NCI-H510A treated with DMSO at 0.1 percent for 48 hours (cell line): ENCODE measurements at regions not wholly inside any gene's neighbourhood (a gene's known extent, or its start where the extent isn't known, plus 50 kb on each side); places are given as distances from the start of the nearest gene placed in this dataset.
"Not testable (repeated sequence)": the region's sequence is repeated elsewhere in the genome, so short reads cannot be mapped to it uniquely, and the experiment has no call there.

Experiments
- DNase-seq: peaks from one replicate; lab custom pipeline; 2025; lab: John Stamatoyannopoulos, UW

- DNase-seq: no peak
Observed at GRCh38 chr12:93204896-93205295, 172.8 kb upstream of the NUDT4 start.

- no peak for DNase-seq
Observed at GRCh38 chr12:93205361-93205760, 172.4 kb upstream of the NUDT4 start.

DNA sequence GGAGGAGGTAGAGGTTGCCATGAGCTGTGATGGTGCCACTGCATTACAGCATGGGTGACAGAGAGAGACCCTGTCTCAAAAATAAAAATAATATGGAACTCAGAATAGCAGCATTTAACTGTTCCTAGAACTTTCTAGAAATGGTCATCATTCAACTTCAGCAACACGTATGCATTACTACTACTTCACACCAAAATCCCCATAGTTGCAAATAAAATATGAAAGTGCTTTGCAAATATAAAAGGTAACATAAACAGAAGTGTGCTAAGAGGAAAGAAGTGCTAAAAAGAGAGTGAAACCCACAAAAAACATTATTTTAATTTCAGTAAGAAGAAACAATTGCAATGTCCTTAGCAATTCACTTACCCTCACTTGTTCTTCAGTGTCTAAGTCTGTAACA, 169.7 kb upstream of the NUDT4 start:
- no peak for DNase-seq

GRCh38 chr12:93214523-93215289, 163.0 kb upstream of the NUDT4 start:
- no peak for DNase-seq

- no peak for DNase-seq
Observed at GRCh38 chr12:93215290-93215678, 162.4 kb upstream of the NUDT4 start.

GRCh38 chr12:93219947-93220346, 157.8 kb upstream of the NUDT4 start:
- no peak for DNase-seq

DNA sequence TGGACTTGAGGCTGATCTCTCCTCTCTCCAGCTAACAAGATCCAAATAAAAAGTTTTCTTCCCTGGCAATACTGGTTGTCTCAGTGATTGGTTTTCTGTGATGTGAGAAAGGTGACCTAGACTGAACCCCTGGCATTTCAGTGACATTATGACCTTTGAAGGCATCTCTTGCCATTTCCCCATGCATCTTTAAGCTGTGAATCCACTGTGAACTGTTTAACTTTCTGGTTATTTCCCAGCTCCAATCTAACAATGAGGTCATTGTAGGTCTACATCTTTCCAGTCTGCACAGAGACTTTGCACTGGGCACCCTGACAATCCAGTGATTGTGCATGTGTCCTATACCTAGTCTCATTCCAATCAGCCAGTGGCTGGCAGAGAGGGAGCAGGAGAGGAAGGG, 155.9 kb upstream of the NUDT4 start:
- no peak for DNase-seq

- DNase-seq: no peak
Observed at GRCh38 chr12:93223440-93224426, 154.0 kb upstream of the NUDT4 start.

GRCh38 chr12:93225094-93225493, 152.6 kb upstream of the NUDT4 start:
- no peak for DNase-seq

GRCh38 chr12:93226361-93226760, 151.4 kb upstream of the NUDT4 start:
- DNase-seq: no peak

- no peak for DNase-seq
Observed at GRCh38 chr12:93229494-93230325, 148.0 kb upstream of the NUDT4 start.

DNA sequence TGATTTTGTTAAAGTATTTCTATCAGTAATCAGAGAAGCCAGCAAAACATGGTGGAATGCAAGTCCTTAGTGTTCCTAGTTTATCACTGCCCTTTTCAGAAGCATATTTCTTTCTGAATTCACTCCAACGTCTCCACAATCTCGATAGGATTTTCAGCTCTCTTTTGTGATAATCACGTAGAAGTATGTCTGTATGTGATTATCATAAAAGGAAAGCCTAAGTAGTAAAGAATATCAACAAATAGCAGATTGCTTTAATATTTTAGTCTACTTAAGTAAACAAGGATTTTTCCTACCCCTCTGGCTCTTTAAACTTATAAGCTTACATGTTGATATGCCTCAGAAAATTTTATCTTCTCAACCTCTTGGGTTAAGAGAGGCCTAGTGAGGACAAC, 147.4 kb upstream of the NUDT4 start:
- no peak for DNase-seq

- no peak for DNase-seq
Observed at GRCh38 chr12:93231938-93232337, 145.8 kb upstream of the NUDT4 start.

- no peak for DNase-seq
Observed at GRCh38 chr12:93234641-93235040, 143.1 kb upstream of the NUDT4 start.

DNA sequence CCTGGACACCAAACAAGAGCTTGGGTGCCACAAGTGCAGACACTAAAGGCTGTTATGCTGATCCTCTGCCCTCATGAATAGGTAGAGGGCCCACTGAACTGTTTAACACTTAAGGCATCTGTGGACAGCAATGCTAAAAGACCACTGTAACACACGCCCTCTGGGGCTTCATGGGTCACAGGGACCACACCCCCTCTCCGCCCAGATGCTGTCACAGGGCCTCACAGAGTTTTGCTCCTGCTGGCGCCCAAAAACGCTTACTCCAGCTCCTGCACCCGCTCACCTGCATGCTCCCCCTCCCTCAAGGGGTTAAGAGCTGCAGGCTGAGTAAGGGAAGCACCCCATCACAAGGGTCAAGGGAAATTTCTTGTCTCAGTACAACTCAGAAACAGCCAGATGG, 141.8 kb upstream of the NUDT4 start:
- DNase-seq: no peak

DNA sequence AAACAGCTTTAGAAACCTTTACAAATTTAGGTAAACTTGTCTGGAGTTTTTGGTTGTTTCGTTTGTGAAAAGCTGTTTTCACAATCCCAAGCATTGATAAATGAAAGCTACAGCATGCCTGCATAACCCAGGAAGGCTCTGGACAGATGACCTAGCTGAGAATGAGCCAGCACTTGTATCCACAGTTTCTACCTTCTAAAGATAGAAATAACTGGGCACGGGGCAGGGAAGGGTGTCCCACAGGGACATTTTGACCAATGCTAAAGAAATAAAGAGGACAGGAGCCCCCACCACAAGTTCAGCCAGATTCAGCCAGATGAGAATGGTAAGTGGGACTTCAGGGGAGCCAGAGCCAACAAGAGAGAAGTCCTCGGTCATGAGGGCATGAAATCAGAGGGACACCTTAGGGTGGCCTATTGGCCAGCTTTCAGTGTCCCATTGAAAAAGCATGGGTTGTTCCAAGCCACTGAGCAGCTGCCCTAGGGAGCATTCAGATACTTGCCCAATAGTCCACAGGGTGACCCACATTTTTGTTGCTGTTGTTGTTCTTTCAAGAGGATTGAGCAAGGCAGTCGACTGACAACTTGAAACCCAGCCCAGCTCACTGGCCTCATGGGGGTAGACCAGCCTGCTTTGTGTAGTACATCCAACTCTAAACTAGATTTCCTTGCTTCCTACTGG, 140.3 kb upstream of the NUDT4 start:
- no peak for DNase-seq

DNA sequence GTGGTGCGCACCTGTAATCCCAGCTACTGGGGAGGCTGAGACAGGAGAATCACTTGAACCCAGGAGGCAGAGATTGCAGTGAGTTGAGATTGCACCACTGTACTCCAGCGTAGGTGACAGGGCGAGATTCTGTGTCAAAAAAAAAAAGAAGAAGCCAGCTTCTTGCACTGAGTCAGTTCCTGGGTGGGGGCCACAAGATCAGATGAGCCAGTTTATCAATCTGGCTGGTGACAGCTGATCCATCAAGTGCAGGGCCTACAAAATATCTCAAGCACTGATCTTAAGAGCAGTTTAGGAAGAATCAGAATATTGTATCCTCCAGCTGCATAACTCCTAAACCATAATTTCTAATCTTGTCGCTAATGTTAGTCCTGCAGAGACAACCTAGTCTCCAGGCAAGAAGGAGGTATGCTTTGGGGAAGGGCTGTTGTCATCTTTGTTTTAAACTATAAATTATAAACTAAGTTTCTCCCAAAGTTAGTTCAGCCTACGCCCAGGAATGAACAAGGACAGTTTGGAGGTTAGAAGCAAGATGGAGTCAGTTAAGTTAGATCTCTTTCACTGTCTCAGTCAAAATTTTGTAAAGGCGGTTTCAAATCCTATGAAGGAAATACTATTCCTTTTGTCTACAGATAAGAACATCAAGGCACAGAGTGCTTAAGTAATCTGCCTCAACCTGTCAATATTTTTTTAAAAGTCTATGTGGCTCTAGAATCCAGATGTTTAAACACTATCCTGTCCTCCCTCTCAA, 139.0 kb upstream of the NUDT4 start:
- DNase-seq: not testable (repeated sequence)

GRCh38 chr12:93239789-93240188, 137.9 kb upstream of the NUDT4 start:
- not testable (repeated sequence) for DNase-seq

DNA sequence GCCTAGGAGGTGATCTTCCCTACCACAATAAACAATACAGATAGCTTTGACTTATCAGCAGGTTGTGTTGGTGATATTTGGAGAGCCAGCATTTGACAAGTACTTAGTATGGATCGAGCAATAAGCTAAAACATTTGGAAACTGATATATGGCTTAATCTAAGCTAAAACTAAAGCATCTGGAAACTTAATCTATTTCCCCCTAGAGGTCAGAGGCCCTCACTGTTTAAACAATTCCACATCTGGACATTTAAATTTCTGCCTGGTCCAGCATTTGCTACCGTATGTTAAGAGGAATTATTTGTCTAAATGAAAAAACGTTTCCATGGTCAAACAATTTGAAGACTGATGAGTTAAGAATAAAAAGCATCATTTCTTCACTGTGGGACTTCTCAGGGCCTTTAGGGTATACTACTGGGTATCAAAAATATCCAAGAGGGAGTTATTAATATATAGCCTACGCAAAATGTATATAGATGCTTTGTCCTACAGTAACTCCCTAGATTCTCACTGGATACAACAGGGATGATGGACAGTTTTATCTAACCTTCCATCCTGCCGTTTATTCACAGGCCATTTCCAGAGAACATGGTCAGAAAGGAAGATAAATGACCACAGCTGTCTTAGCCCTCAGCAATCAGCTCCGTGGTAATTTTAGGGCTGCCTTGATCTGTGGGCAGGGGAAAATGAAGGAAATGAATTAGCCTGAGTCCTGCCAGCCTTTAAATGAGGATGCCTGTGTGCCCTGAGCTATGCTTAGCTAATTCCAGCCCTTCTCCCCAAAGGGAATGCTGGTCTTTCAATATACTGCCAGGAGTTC, 135.4 kb upstream of the NUDT4 start:
- DNase-seq: no peak

GRCh38 chr12:93243382-93243688, 134.4 kb upstream of the NUDT4 start:
- no peak for DNase-seq
